ENCODE measurements at regions not wholly inside any gene's neighbourhood (a gene's known extent, or its start where the extent isn't known, plus 50 kb on each side); places are given as distances from the start of the nearest gene placed in this dataset.

- DNase-seq: no peak
Observed at GRCh38 chr6:50236164-50236563, 186.4 kb upstream of the DEFB112 start.

- DNase-seq: no peak
Observed at GRCh38 chr6:50239853-50240252, 190.1 kb upstream of the DEFB112 start.

DNA sequence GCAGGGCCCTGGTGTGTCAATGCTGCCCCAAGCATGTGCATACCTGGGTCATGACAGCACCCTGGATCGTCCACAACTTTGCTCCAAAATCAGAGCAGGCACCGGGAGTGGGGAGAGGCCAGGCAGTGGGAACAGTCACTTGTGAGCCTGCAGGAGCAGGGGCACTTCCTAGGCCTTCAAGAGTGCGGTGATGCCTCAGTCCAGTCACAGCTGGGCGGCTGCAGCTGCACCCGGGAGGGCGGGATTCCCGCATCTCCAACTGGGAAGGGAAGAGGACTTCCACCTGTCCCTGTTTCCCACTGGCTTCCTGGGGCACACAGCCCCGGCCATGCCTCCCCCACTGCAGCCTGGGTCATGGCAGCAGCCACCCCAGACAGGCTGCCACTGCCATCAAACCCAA, 191.3 kb upstream of the DEFB112 start:
- no peak for DNase-seq

DNA sequence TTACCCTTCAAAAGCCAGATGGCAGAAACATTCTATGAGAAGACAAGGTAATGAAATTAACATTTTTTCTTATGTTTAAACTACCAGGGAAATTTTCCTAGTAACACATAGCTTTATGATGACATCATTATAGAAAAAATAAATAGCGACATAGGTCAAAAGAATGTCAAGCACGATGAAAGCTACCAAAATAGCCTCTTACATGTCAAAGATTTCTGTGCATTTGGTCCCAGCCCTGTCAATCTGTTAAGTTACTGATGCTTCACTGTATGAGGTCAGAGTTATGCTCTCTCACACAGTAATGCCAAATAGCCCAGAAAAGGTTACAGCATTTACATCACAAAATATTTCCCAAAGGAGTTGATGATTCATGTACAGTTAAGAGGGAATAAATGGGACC, 199.8 kb upstream of the DEFB112 start:
- no peak for DNase-seq

DNA sequence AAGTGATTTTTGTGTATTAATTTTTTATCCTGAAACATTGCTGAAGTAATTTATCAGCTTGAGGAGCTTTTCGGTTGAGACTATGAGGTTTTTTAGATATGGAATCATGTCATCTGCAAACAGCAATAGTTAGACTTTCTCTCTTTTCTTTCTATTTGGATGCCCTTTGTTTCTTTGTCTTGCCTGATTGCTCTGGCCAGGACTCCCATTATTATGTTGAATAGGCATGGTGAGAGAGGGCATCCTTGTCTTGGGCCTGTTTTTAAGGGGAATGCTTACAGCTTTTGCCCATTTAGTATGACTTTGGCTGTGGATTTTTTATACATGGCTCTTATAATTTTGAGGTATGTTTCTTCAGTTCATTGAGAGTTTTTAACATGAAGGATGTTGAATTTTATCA, 207.6 kb upstream of the DEFB112 start:
- DNase-seq: no peak

GRCh38 chr6:50259903-50260302, 210.2 kb upstream of the DEFB112 start:
- DNase-seq: no peak

DNA sequence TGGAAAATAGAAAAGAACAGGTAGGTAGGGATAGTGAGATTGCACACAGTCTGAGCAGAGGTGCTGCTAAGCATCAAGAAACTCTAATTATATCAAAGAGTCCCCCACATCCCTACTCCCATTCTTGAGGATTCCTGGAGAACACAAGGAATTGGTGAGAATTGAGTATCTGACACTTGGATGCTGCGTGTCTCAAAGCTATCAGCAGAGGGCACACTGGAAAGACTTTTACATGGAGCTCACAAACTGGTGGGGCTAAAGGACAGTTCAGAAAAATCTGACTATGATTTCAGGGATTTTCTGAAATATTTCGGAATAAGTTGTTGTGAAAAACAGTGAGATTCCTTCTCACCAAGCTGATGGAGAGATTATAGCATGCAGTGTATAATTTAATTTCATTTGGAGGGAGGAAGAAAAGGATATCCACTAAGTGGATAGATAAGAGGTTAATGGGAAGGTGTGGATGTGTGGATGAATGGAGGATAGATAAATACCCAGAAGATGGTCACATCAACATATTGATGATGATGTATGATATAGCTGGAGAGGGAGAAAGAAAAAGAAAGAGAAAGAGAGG, 215.4 kb upstream of the DEFB112 start:
- no peak for DNase-seq

DNA sequence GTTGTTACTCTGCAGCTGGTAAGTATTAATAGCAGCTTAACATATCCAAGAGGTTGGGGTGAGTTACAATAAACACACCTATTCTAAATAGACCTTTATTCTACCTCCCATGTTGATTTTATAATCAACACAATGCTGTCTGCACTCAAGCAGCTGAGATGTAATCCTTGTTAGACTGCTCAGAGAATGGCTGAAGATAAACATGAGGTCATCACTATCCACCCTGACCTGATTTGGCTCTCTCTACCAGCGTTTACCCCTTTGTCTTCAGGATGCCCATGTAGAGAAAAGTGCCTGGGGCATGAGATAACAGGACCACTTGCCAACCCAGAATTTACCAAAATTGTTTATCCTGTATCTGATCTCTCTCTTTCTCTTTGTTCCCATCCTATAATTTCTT, 220.7 kb upstream of the DEFB112 start:
- DNase-seq: no peak

GRCh38 chr6:50271266-50271665, 221.5 kb upstream of the DEFB112 start:
- DNase-seq: no peak

GRCh38 chr6:50271817-50272216, 222.1 kb upstream of the DEFB112 start:
- no peak for DNase-seq

DNA sequence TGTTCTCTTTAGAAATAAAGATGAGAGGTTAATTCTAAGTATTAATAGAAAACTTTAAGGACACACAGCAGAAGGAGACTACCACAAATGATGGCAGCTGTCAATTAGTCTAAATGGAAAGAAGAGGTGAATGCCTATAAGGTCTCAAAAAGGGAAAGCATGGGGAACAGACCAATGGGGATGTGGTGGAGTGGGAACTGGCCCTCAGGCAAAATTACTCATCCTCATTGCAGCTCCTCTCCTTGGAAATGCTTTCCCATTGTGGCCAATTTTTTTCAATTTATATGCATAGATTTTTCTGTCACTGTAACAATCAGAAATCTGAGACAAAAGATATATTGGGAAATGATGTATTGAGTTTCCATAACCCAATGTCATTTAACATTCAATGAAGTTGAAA, 222.9 kb upstream of the DEFB112 start:
- DNase-seq: no peak

DNA sequence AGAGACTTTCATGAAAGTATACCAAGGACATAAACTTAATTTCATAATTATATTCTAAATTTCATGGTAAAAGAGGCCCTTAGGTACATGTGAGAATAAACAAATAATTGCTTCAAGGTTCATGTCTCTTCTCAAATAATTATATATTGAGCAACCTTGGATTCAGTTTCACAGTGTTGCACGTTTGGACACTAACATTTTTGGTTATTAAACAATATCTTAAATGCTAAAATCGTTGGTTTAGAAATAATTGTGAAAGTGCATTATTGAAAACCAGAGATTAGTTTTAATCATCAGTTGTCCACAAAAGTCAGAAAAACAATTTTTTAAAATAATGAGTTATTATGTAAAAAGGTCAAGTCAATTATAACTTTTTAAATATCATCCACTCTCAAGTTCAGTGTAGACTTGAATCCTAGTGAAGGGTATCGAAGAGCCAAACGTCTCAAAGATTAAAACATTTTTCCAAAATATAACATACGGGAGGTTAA, 227.1 kb upstream of the DEFB112 start:
- DNase-seq: no peak

GRCh38 chr6:50277774-50278173, 228.0 kb upstream of the DEFB112 start:
- DNase-seq: no peak

DNA sequence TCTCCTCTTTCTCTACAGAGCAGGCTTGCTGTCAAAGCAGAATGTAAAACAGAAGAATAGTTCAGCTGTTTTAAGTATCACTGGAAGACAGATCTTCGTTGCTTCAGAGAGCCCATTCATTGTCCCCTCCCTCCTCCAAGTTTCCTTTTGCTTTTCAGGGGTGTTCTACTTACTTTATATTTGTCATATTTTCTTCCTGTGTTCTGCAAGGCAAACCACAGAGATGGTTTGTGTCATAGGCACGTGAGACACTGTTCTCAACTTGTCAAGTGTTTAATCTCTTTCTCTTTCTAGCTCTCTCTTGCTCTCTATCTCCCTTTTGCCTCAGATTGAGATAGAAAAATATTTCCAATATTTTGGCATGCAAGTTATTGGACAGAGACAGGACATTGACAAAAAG, 228.9 kb upstream of the DEFB112 start:
- no peak for DNase-seq

- DNase-seq: no peak
Observed at GRCh38 chr6:50285735-50286134, 236.0 kb upstream of the DEFB112 start.

DNA sequence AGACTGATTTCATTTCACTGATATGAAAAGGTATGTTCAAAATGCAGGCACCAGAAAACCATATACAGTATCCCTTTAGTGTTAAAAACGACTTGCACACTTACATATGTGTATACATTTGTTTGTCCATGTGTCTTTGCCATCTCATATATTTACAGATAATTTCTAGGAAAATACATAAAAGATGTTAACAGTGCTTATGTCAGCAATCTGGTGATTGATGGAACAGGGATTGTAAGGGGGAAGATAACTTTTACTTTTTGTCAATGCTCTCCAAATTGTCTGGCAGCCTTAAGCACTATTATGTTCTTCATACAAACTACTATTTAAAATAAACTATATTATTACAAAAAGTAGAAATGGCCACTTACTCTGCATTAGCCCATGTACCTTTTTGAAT, 238.5 kb upstream of the DEFB112 start:
- DNase-seq: no peak

DNA sequence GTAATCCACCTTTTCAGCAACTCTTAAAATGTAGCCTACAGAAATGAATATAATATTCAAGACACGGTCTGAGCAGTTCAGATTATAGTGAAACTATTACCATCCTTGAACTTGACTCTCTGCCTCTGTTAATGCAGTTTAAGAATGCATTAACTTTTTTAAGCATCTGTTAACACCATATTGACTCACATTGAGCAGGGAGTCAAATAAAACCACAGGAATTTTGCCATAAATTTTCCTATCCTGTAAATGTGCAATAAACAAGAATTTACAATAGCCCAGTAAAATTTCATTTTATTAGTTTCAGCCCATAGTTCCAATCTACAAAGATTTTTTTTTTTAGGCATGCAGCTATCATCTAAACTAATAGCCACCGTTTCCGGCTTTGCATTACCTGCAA, 239.2 kb upstream of the DEFB112 start:
- DNase-seq: no peak

GRCh38 chr6:50289366-50289765, 239.6 kb upstream of the DEFB112 start:
- DNase-seq: no peak

DNA sequence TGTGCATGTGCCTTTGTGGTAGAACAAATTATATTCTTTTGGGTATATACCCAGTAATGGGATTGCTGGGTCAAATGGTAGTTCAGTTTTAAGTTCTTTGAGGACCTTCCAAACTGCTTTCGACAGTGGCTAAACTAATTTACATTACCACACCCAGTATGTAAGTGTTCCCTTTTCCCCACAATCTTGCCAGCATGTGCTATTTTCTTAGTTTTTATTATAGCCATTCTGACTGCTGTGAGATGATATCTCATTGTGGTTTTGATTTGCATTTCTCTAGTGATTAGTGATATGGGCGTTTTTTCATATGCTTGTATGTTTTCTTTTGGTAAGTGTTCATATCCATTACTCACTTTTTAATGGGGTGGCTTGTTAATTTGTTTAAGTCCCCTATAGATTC, 251.6 kb upstream of the DEFB112 start:
- no peak for DNase-seq

GRCh38 chr6:50305660-50306059, 255.9 kb upstream of the DEFB112 start:
- DNase-seq: no peak

GRCh38 chr6:50318536-50318935, 268.8 kb upstream of the DEFB112 start:
- no peak for DNase-seq

DNA sequence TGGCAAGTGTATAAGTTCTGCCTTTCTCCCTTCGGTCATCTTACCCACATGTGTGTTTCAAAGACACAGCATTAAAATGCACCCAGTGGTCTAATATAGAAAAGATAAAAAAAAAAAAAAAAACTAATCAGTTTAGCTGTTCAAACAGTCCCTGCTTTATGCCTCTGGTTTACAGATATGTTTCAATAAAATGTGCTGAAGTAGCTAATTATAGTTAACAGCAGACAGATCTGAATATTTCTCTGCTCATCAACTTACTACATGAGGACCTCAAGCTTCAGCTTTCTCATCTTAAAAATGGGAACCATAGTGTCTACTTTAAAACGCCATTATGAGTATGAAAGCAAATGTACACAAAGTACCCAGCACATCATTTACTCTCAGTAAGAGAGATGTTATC, 280.6 kb upstream of the DEFB112 start:
- no peak for DNase-seq

GRCh38 chr6:50330963-50331362, 281.2 kb upstream of the DEFB112 start:
- DNase-seq: no peak

GRCh38 chr6:50333696-50334095, 284.0 kb upstream of the DEFB112 start:
- no peak for DNase-seq

- no peak for DNase-seq
Observed at GRCh38 chr6:50337532-50338122, 287.9 kb upstream of the DEFB112 start.
